Glomerular endothelial cell (primary cell): ENCODE measurements at regions not wholly inside any gene's neighbourhood (a gene's known extent, or its start where the extent isn't known, plus 50 kb on each side); places are given as distances from the start of the nearest gene placed in this dataset.

Experiments used
- DNase-seq: peaks from one replicate; pipeline ENCODE4 v3.0.0-alpha.2; 2011; ENCODE audit warnings: low read depth, low spot score; ENCODE audit errors: extremely low read depth

GRCh38 chr10:128221117-128221516, 94.9 kb upstream of the MKI67 start:
- DNase-seq, result no peak

GRCh38 chr10:128221807-128222206, 95.6 kb upstream of the MKI67 start:
- no peak for DNase-seq

GRCh38 chr10:128222332-128222849, 96.2 kb upstream of the MKI67 start:
- no peak for DNase-seq

DNA sequence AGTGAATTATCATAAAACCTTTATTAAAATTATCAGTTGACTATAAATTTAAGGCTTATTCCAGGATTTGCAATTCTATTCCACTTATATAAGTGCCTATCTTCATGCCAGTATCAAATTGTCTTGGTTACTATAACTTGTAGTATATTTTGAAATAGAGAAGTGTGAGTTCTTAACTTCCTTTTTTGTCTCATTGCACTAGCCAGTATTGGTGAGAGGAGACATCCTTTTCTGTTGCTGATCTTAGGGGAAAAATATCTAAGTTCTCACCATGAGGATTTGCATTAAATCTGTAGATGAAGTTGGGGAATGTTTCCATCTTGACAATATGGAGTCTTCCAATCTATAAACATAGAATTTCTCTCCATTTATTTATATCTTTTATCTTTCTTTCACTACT, 104.2 kb upstream of the MKI67 start:
- no peak for DNase-seq

GRCh38 chr10:128233422-128233821, 107.2 kb upstream of the MKI67 start:
- DNase-seq, result no peak

DNA sequence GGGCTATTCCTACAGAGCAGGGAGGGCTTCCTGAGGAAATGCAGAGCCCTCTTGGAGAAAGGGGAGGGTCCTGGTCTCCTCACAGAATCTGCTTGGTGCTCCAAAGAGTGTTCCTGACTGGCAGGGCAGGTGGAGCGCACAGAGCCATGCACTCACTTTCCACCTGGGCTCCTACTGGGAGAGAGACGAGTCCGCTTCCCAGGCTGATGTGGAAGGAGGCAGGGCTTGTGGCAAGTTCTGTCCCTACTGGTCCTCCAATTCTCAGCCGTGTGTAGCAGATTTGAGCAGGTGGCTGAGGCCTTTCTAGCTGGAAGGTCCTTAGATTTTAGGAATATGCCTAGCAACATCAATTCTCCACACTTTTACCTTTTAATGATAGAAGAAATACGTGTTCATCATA, 111.5 kb upstream of the MKI67 start:
- no peak for DNase-seq

- no peak for DNase-seq
Measured at GRCh38 chr10:128241023-128241422, 114.8 kb upstream of the MKI67 start.

GRCh38 chr10:128242641-128243040, 116.4 kb upstream of the MKI67 start:
- no peak for DNase-seq

DNA sequence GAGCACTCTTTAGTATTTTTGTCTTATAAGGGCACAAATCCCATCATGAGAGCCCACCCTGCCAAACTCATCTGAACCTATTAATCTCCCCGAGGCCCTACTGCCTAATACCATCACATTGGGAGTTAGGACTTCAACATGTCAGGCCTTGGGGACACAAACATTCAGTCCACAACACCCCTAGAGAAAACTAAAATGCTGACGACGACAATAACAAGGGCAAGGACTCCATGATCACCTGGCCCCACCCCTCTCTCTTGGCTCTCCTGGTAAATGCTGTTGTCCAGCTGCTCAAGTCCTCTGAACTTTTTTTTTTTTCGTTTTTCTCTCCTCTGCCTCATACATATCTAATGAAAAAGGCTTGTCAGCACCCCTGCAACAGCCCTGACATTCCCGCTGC, 118.8 kb upstream of the MKI67 start:
- no peak for DNase-seq

DNA sequence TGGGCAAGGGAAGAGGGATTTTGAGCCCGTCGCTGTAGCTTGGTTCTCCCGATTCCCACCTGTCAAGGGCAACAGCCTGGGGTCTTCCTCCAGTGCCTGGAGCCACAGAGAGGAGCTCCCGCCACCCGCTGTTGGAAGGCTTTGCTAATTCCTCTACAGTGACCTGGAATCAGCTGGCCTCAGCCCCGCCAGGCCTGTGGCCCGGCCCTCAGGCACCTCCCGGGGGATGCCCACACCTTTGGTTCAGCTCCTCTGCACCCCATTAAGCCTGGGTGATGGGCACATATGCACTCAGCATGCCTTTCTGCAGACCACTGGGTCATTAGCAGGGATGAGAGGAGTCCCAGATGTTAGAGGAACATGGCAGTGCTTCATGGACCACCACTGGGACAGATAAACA, 121.4 kb upstream of the MKI67 start:
- no peak for DNase-seq

DNA sequence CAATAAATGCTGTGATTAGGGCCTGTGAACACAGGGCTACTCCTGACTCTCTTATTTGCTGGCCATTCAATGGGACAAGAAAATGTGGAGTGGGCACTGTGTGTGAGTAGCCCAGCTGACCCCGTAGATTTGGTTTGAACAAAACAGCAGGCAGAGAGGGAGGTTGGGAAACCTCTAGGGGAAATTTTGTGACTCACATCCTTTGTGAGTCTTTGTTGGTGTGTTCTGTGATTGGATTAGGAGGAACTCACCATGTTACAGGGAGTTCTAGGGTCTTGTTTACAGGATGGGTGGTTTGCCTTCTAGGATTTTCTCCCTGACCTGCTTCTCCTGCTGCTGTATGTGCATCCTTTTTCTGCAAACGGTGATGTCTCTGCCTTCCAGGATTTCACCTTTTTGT, 128.3 kb upstream of the MKI67 start:
- DNase-seq, result no peak

- DNase-seq, result no peak
Measured at GRCh38 chr10:128257428-128257827, 131.2 kb upstream of the MKI67 start.

DNA sequence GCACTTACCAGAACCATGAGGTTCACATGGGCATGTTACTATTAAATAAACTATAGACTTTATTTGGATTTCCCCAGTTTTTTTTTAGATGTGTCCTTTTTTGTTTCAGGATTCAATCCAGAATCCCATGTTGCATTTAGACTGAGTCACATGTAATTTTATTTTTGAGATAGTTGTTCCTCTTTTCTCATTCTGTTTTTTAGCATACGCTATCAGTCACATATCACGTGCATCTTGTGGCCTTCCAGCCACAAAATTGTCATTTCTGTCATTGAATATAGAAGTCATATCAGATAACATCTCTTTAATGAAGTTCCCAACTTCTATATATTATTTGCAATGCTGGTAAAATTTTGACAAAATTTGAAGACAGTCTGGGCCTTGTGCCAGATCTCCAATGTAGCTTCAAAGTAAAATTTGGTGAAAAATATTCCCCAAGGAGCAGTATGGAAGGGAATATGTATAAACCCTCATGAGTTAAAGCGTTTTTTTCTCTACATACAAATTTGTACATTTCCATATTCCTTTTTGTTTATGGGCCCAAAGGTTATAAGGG, 132.3 kb upstream of the MKI67 start:
- DNase-seq, result no peak

GRCh38 chr10:128263891-128264688, 137.9 kb upstream of the MKI67 start:
- DNase-seq, result no peak

GRCh38 chr10:128265596-128265995, 139.4 kb upstream of the MKI67 start:
- no peak for DNase-seq

- DNase-seq, result no peak
Measured at GRCh38 chr10:128267581-128267980, 141.4 kb upstream of the MKI67 start.

DNA sequence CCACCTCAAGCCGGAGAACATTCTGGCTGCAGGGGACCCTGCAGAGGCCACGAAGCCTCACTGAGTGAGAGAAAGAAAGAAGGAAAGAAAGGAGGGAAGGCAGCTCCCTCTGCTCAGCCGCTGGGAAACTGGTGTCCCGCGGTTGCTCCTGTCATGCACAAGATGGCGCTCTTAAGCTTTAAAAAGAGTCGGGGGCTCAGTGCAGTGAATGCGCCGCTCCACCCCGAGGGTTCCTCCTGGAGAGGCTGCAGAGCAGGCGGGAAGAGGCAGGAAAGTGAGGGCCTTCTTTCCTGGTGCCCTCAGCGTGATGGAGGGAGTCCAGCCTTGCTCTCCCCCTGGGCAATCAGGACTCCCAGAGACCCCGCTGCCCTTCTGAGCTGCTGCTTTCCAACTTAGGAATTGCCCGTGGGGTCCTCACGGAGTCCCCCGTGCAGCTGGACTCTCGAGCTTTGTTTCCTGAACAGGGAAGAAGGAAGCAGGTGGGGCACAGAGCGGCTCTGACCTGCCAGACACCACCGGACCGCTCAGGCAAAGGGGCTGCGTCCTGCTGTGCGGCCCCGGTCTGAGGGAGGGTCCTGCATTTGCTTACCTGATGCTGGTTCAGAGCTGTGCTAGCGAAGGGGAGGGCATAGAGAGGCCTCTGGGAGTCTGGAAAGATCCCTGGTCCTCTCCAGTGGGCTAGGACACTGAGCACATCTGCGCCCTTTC, 141.9 kb upstream of the MKI67 start:
- DNase-seq, result no peak

DNA sequence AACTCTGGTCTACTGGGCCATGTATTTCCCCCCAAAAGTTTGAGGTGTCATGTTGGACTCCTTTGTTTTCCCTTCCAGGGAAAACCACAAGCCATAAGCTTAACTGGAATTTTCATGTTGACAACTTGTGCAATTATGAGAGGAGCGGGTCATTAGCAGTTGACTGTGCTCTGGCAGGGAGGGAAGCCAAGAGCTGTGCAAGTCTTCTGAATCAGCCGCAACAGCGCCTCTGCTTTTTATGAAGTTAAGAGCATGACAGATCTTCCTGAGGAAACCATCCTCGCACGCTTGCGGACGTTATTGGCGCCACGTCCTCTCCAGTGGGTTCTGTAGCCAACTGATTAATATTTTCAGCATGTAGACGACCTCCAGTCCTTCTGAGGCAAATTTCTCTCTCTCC, 148.7 kb upstream of the MKI67 start:
- DNase-seq, result no peak

DNA sequence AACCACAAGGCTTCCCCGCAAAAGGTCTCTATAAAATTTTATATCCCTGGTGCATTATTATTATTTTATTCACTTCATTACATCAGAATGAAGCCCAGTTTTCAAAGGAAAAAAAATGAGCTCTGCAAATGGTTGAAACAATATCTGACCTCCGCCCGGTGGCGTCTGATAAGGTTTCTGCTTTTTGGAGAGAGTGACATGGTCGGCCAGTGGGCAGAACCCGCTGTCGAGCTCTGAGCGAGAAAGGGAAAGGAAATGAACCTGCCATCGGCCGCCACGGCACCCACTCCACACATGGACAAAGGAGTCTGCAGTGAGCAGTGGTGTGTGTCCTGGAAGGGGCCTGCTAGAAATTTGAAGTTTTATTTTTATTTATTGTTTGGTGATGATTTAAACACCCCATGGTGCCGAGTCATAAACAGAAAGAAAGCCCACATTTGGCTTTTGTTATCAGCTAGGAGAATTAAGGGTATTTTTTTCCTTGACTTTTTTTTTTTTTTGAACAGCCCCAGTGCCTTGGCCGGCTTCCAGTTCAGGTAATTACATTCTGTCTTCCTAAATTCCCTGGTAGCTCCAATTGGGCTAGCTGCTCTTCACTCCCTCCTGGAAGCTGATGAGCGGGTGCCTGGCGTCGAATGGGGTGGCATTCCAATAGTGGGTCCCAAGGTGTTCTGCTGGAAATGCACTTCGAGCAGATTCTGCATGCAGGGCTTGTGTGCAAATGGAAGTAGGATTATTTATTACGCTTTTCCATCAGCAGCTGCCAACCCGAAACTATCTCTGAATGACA, 149.4 kb upstream of the MKI67 start:
- no peak for DNase-seq

- DNase-seq, result no peak
Measured at GRCh38 chr10:128277267-128277840, 151.1 kb upstream of the MKI67 start.

- DNase-seq, result no peak
Measured at GRCh38 chr10:128278362-128278761, 152.1 kb upstream of the MKI67 start.
